ENCODE measurements at regions not wholly inside any gene's neighbourhood (a gene's known extent, or its start where the extent isn't known, plus 50 kb on each side); places are given as distances from the start of the nearest gene placed in this dataset.

DNA sequence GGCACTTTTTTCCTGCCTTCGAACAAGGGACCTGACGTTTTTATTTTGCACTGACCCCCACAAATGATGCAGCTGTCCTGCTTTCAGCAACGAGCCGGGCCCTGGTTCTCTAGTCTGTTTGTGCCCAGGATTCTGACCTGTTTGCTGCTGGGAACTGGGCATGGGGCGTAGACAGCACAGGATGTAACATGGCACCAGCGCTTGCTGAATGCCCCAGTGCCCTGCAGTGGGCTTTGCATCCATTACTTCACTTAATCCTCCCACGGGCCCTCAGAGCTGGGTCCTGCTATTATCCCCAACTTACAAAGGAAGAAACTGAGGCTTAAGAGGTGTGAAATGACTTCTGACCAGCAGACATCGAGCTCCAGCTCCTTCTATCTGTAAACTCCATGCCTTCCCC is 80.4 kb upstream of the PMEPA1 start:
- no peaks in the 10 kb centered on the region for H3K36me3 Mint-ChIP-seq (ENCODE audit: unreplicated experiment)
- no peak for DNase-seq

DNA sequence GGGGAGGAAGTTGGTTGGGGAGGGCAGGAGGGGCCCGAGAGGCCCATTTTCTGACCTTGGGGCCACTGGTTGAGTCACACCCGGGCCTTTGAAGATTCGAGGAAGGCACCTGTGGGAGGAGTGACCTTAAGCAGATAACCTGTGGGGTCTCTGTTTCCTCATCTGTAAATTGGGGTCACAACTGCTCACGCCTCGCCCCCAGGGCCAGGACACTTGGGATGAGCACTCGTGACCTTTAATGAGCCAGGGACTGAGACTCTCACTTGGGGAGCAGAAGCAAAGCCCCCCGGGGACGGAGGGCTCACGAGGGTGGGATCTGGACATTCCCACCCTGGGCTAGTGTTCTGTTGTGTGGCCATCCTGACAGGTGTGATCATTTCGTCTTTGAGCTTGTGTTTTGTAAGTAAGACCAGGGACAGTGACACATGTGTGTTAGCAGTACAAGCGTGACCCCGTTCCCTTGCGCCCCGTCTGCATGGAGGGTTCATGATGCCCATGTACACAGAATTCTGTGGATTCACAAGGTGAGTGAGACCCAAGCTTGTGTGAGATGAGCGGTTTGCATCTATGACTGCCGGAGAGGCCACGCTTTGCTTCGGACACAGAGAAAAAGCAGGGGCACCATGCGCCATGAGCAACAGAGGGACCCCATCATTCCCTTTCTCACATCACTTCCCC is 79.3 kb upstream of the PMEPA1 start:
- TF ChIP-seq, protein P1, sequence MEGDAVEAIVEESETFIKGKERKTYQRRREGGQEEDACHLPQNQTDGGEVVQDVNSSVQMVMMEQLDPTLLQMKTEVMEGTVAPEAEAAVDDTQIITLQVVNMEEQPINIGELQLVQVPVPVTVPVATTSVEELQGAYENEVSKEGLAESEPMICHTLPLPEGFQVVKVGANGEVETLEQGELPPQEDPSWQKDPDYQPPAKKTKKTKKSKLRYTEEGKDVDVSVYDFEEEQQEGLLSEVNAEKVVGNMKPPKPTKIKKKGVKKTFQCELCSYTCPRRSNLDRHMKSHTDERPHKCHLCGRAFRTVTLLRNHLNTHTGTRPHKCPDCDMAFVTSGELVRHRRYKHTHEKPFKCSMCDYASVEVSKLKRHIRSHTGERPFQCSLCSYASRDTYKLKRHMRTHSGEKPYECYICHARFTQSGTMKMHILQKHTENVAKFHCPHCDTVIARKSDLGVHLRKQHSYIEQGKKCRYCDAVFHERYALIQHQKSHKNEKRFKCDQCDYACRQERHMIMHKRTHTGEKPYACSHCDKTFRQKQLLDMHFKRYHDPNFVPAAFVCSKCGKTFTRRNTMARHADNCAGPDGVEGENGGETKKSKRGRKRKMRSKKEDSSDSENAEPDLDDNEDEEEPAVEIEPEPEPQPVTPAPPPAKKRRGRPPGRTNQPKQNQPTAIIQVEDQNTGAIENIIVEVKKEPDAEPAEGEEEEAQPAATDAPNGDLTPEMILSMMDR (IDR thresholded peaks at IDR 0.05; ENCODE audit: partially characterized antibody, unreplicated experiment), result no peak
- Mint-ChIP-seq H3K4me1 (ENCODE audit: low read depth, unreplicated experiment) (peaks cover 2% of the 10 kb centered on the region), H3K27ac (ENCODE audit: unreplicated experiment) (no peak overlapping the region)

More for the DNA sequence above, 80.4 kb upstream of the PMEPA1 start:
- no peak overlapping the region for H3K27ac Mint-ChIP-seq (ENCODE audit: unreplicated experiment)
- peaks cover 2% of the 10 kb centered on the region for H3K4me1 Mint-ChIP-seq (ENCODE audit: low read depth, unreplicated experiment)
- H3K27me3 Mint-ChIP-seq (ENCODE audit: unreplicated experiment), result peaks cover 5% of the 10 kb centered on the region
- H3K4me3 Mint-ChIP-seq (ENCODE audit: unreplicated experiment), result no peak overlapping the region
- no peaks in the 10 kb centered on the region for H3K9me3 Mint-ChIP-seq (ENCODE audit: unreplicated experiment)
- TF ChIP-seq, protein P1 (IDR thresholded peaks at IDR 0.05; ENCODE audit: partially characterized antibody, unreplicated experiment), result no peak

DNA sequence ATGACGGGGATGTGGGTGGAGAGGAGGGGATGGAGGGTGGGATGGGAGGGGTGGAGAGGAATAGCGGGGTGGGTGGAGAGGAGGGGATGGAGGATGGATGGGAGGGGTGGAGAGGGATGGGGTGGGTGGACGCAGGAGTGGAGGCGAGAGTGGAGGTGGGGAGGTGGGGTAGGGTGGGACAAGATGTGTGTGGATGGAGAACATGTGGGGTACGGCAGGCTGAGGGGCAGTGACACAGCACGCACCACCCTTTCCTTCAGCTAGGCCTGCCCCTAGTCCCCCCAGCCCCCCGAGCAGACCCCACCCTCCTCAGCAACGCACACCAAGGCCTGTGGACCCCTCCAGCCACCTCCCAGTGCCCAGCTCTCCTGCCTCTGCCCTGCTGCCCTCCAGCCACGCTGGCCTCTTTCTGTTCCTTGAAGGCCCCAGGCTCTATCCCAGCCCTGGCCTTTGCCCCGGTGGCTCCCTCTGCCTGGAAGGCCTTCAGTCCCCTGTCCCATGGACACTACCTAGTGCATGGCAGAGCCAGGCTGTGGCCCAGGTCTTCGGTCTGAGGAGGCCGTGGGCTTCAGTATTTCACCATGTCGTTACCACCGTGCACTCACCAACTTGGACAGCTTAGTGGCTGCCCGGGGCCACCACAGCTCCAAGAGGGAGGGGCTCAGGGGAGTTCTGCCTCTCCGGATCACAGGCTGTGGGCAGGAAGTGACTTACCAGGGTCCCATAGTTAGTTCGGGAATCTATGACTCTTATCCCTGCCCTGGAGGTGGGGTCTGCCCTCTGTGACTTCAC is 78.4 kb upstream of the PMEPA1 start:
- no peak for DNase-seq

More for the DNA sequence above, 79.3 kb upstream of the PMEPA1 start:
- Mint-ChIP-seq H3K9me3 (ENCODE audit: unreplicated experiment) (peaks cover 2% of the 10 kb centered on the region), H3K4me3 (ENCODE audit: unreplicated experiment) (no peak overlapping the region), H3K27me3 (ENCODE audit: unreplicated experiment) (peaks cover 6% of the 10 kb centered on the region), H3K36me3 (ENCODE audit: unreplicated experiment) (peaks cover 4% of the 10 kb centered on the region)
- DNase-seq, result no peak

DNA sequence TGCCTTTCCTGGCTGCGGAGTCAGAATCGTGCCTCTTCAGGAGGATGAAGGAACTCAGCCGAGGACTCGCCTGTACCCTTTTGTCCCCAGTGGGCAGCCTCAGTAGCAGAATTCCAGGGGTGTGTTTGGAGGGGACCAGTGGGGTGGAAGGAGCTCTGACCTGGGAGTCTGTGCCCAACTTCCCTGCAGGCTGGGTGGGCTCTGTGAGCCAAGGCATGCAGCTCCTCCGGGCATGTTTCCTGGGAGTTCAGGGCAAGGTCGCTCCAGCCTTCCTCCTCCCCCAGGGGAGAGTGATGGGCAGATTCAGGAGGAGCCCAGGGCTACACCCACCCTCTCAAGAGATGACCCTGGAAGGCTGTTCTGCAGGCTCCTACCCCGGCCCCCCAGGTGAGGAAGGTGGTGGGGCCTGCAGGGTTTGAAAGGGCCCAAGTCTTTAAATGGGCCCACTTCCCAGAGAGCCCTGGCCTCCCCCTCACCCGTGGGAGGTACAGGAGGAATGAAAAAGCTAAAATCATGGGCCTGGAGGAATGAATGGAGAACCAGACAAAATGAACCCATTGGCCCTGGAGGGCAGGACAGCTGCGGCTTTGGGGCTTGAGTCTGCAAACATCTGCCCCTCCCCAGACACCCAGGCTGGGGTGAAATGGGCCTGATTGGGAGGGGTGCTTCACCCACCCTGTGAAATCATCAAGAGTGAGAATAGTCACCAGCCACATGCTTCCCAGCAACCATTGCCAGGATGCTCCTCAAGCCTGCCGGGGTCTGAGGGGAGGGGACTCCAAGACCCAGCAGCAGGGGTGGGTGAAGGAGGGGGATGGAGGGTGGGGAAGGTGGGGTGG is 77.6 kb upstream of the PMEPA1 start:
- H3K4me1 Mint-ChIP-seq (ENCODE audit: low read depth, unreplicated experiment), result peaks cover 2% of the 10 kb centered on the region
- H3K4me3 Mint-ChIP-seq (ENCODE audit: unreplicated experiment), result no peak overlapping the region
- peaks cover 2% of the 10 kb centered on the region for H3K9me3 Mint-ChIP-seq (ENCODE audit: unreplicated experiment)
- H3K27ac Mint-ChIP-seq (ENCODE audit: unreplicated experiment), result no peak overlapping the region
- TF ChIP-seq, protein P1 (IDR thresholded peaks at IDR 0.05; ENCODE audit: partially characterized antibody, unreplicated experiment), result no peak
- H3K27me3 Mint-ChIP-seq (ENCODE audit: unreplicated experiment), result peaks cover 6% of the 10 kb centered on the region
- peaks cover 4% of the 10 kb centered on the region for H3K36me3 Mint-ChIP-seq (ENCODE audit: unreplicated experiment)
- no peak for DNase-seq

More for the DNA sequence above, 78.4 kb upstream of the PMEPA1 start:
- peaks cover 6% of the 10 kb centered on the region for H3K27me3 Mint-ChIP-seq (ENCODE audit: unreplicated experiment)
- H3K36me3 Mint-ChIP-seq (ENCODE audit: unreplicated experiment), result peaks cover 4% of the 10 kb centered on the region
- peaks cover 2% of the 10 kb centered on the region for H3K4me1 Mint-ChIP-seq (ENCODE audit: low read depth, unreplicated experiment)
- TF ChIP-seq, protein P1 (IDR thresholded peaks at IDR 0.05; ENCODE audit: partially characterized antibody, unreplicated experiment), result no peak
- no peak overlapping the region for H3K27ac Mint-ChIP-seq (ENCODE audit: unreplicated experiment)
- peaks cover 2% of the 10 kb centered on the region for H3K9me3 Mint-ChIP-seq (ENCODE audit: unreplicated experiment)
- no peak overlapping the region for H3K4me3 Mint-ChIP-seq (ENCODE audit: unreplicated experiment)

Data from glutamatergic neuron (in vitro differentiated cells).